ENCODE measurements at regions not wholly inside any gene's neighbourhood (a gene's known extent, or its start where the extent isn't known, plus 50 kb on each side); places are given as distances from the start of the nearest gene placed in this dataset.

GRCh38 chr18:38318416-38318815, 752.8 kb upstream of the CELF4 start:
- ChIA-PET CTCF (no interaction called here), RAD21 (ENCODE audit: unreplicated experiment) (no interaction called here), POLR2A (no interaction called here), SMC1A (ENCODE audit: uncharacterized antibody, unreplicated experiment) (no interaction called here)
- no peak overlapping the region for H3K9ac ChIP-seq (ENCODE audit: control insufficient read depth, insufficient read depth, low read length)
- no peak overlapping the region for H3K4me2 ChIP-seq (ENCODE audit: control insufficient read depth, insufficient read depth)
- H3K36me3 ChIP-seq (ENCODE audit: control insufficient read depth in 2 of 2, insufficient read depth in 2 of 2, low read length in 1 of 2): no peaks in the 10 kb centered on the region
- H3K27me3 ChIP-seq (replicated peaks in 1 of 2; ENCODE audit: control insufficient read depth in 2 of 2, insufficient read depth in 2 of 2, low read length in 1 of 2): no peaks in the 10 kb centered on the region
- H3K9me3 ChIP-seq (replicated peaks; ENCODE audit: control insufficient read depth, insufficient read depth, low read length): no peaks in the 10 kb centered on the region
- intact Hi-C loops (cut with micrococcal nuclease; ENCODE audit: unreplicated experiment) (no loop called here), in situ Hi-C loops (cut with MboI) (no loop called here)
- FAIRE-seq: no peak
- H3K27ac ChIP-seq (ENCODE audit: control insufficient read depth, insufficient read depth): no peak overlapping the region
- no TSS peak for BruUV-seq (replicated peaks)
- no peak overlapping the region for H3K4me3 ChIP-seq
- no peak overlapping the region for H2AFZ ChIP-seq (ENCODE audit: control insufficient read depth, low read depth, low read length)
- no peak for DNase-seq (ENCODE audit: low read depth, low spot score)
- no peak for ATAC-seq
- no peaks in the 10 kb centered on the region for H3K79me2 ChIP-seq (ENCODE audit: control insufficient read depth, insufficient read depth, low read length)
- no peaks in the 10 kb centered on the region for H4K20me1 ChIP-seq (ENCODE audit: control insufficient read depth, insufficient read depth)
- H3K4me1 ChIP-seq (ENCODE audit: control insufficient read depth, insufficient read depth, low read length): no peaks in the 10 kb centered on the region
- TF ChIP-seq ZBED1 (IDR thresholded peaks at IDR 0.05; ENCODE audit: borderline replicate concordance) (no peak), ZNF622 (IDR thresholded peaks at IDR 0.05) (no peak), CHD2 (IDR thresholded peaks at IDR 0.05; ENCODE audit: borderline replicate concordance, low read depth, low read length) (no peak)
- TF ChIP-seq, protein P1, sequence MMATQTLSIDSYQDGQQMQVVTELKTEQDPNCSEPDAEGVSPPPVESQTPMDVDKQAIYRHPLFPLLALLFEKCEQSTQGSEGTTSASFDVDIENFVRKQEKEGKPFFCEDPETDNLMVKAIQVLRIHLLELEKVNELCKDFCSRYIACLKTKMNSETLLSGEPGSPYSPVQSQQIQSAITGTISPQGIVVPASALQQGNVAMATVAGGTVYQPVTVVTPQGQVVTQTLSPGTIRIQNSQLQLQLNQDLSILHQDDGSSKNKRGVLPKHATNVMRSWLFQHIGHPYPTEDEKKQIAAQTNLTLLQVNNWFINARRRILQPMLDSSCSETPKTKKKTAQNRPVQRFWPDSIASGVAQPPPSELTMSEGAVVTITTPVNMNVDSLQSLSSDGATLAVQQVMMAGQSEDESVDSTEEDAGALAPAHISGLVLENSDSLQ (IDR thresholded peaks at IDR 0.05): no peak

- H3K27me3 ChIP-seq (replicated peaks in 1 of 2; ENCODE audit: control insufficient read depth in 2 of 2, insufficient read depth in 2 of 2, low read length in 1 of 2): no peaks in the 10 kb centered on the region
- H4K20me1 ChIP-seq (ENCODE audit: control insufficient read depth, insufficient read depth): no peaks in the 10 kb centered on the region
- BruUV-seq (replicated peaks): no TSS peak
- H3K4me1 ChIP-seq (ENCODE audit: control insufficient read depth, insufficient read depth, low read length): no peaks in the 10 kb centered on the region
- CTCF ChIA-PET: interaction anchor here (0.5 kb wide), 1 partner anchor 7 kb away, joined by 3 read pairs; no protein-coding TSS in a partner anchor
- H3K36me3 ChIP-seq (ENCODE audit: control insufficient read depth in 2 of 2, insufficient read depth in 2 of 2, low read length in 1 of 2): no peaks in the 10 kb centered on the region
- H3K4me3 ChIP-seq: no peak overlapping the region
- no peak for DNase-seq (ENCODE audit: low read depth, low spot score)
- H2AFZ ChIP-seq (ENCODE audit: control insufficient read depth, low read depth, low read length): no peak overlapping the region
- no peak for ATAC-seq
- no peak for FAIRE-seq
- POLR2A ChIA-PET: no interaction called here
- H3K27ac ChIP-seq (ENCODE audit: control insufficient read depth, insufficient read depth): no peak overlapping the region
- no peaks in the 10 kb centered on the region for H3K79me2 ChIP-seq (ENCODE audit: control insufficient read depth, insufficient read depth, low read length)
- RAD21 ChIA-PET (ENCODE audit: unreplicated experiment): no interaction called here
- SMC1A ChIA-PET (ENCODE audit: uncharacterized antibody, unreplicated experiment): interaction anchor here (0.7 kb wide), 1 partner anchor 59 kb away, joined by 3 read pairs; no protein-coding TSS in a partner anchor
- H3K9me3 ChIP-seq (replicated peaks; ENCODE audit: control insufficient read depth, insufficient read depth, low read length): no peaks in the 10 kb centered on the region
- intact Hi-C loops (cut with micrococcal nuclease; ENCODE audit: unreplicated experiment): no loop called here
- no peak overlapping the region for H3K9ac ChIP-seq (ENCODE audit: control insufficient read depth, insufficient read depth, low read length)
- no peak overlapping the region for H3K4me2 ChIP-seq (ENCODE audit: control insufficient read depth, insufficient read depth)
- in situ Hi-C loops (cut with MboI): no loop called here
- TF ChIP-seq SIX5 (IDR thresholded peaks at IDR 0.05; ENCODE audit: low read depth, low read length, severe bottlenecking): no peak
- TF ChIP-seq IKZF2 (IDR thresholded peaks at IDR 0.05): no peak
- TF ChIP-seq ZBTB33 (IDR thresholded peaks at IDR 0.05): no peak
Observed at GRCh38 chr18:38313831-38314230, 748.2 kb upstream of the CELF4 start.

Measured in GM12878 (cell line).